ENCODE measurements at regions not wholly inside any gene's neighbourhood (a gene's known extent, or its start where the extent isn't known, plus 50 kb on each side); places are given as distances from the start of the nearest gene placed in this dataset.

GRCh38 chr6:40805336-40805735 lies 218.2 kb upstream of the LRFN2 start:
- Mint-ChIP-seq H3K9me3 (no peaks in the 10 kb centered on the region), H3K4me1 (no peaks in the 10 kb centered on the region), H3K36me3 (ENCODE audit: low read depth) (no peaks in the 10 kb centered on the region), H3K4me3 (no peak overlapping the region), H3K27ac (no peak overlapping the region), H3K27me3 (no peaks in the 10 kb centered on the region)
- ChIA-PET CTCF (no interaction called here), POLR2A (no interaction called here)
- DNase-seq: no peak

GRCh38 chr6:40804905-40805304 lies 217.7 kb upstream of the LRFN2 start:
- CTCF ChIA-PET: no interaction called here

GRCh38 chr6:40803897-40804702 lies 216.9 kb upstream of the LRFN2 start:
- Mint-ChIP-seq H3K4me1 (no peaks in the 10 kb centered on the region), H3K27ac (no peak overlapping the region), H3K9me3 (no peaks in the 10 kb centered on the region), H3K27me3 (no peaks in the 10 kb centered on the region), H3K36me3 (ENCODE audit: low read depth) (no peaks in the 10 kb centered on the region), H3K4me3 (no peak overlapping the region)
- POLR2A ChIA-PET: no interaction called here
- no peak for DNase-seq
- CTCF ChIA-PET: no interaction called here

More at GRCh38 chr6:40804905-40805304, 217.7 kb upstream of the LRFN2 start:
- Mint-ChIP-seq H3K36me3 (ENCODE audit: low read depth) (no peaks in the 10 kb centered on the region), H3K4me3 (no peak overlapping the region), H3K4me1 (no peaks in the 10 kb centered on the region), H3K27me3 (no peaks in the 10 kb centered on the region), H3K9me3 (no peaks in the 10 kb centered on the region), H3K27ac (no peak overlapping the region)
- POLR2A ChIA-PET: no interaction called here
- DNase-seq: no peak

GRCh38 chr6:40802481-40802880 lies 215.3 kb upstream of the LRFN2 start:
- CTCF ChIA-PET: interaction anchor here (1.1 kb wide), 1 partner anchor 11 kb away, joined by 3 read pairs; no protein-coding TSS in a partner anchor
- no peak overlapping the region for H3K4me3 Mint-ChIP-seq
- DNase-seq: no peak

GRCh38 chr6:40799296-40800140 lies 212.4 kb upstream of the LRFN2 start:
- ChIA-PET POLR2A (no interaction called here), CTCF (no interaction called here)
- no peaks in the 10 kb centered on the region for H3K27me3 Mint-ChIP-seq
- H3K4me1 Mint-ChIP-seq: no peaks in the 10 kb centered on the region
- no peak for DNase-seq
- H3K27ac Mint-ChIP-seq: no peak overlapping the region
- H3K4me3 Mint-ChIP-seq: no peak overlapping the region
- H3K36me3 Mint-ChIP-seq (ENCODE audit: low read depth): no peaks in the 10 kb centered on the region
- H3K9me3 Mint-ChIP-seq: no peaks in the 10 kb centered on the region

More at GRCh38 chr6:40802481-40802880, 215.3 kb upstream of the LRFN2 start:
- H3K36me3 Mint-ChIP-seq (ENCODE audit: low read depth): no peaks in the 10 kb centered on the region
- POLR2A ChIA-PET: no interaction called here
- H3K27me3 Mint-ChIP-seq: no peaks in the 10 kb centered on the region
- H3K27ac Mint-ChIP-seq: no peak overlapping the region
- no peaks in the 10 kb centered on the region for H3K9me3 Mint-ChIP-seq
- no peaks in the 10 kb centered on the region for H3K4me1 Mint-ChIP-seq

GRCh38 chr6:40798069-40798770 lies 211.1 kb upstream of the LRFN2 start:
- Mint-ChIP-seq H3K4me3 (no peak overlapping the region), H3K9me3 (no peaks in the 10 kb centered on the region), H3K27ac (no peak overlapping the region), H3K4me1 (no peaks in the 10 kb centered on the region), H3K36me3 (ENCODE audit: low read depth) (no peaks in the 10 kb centered on the region), H3K27me3 (no peaks in the 10 kb centered on the region)
- POLR2A ChIA-PET: no interaction called here
- CTCF ChIA-PET: interaction anchor here (0.9 to 1.0 kb wide), 2 partner anchors 11 to 18 kb away, joined by 3 read pairs; no protein-coding TSS in a partner anchor
- no peak for DNase-seq

GRCh38 chr6:40796260-40797221 lies 209.4 kb upstream of the LRFN2 start:
- Mint-ChIP-seq H3K9me3 (peaks cover under 1% of the 10 kb centered on the region), H3K27me3 (no peaks in the 10 kb centered on the region), H3K4me1 (peaks cover 4% of the 10 kb centered on the region), H3K27ac (no peak overlapping the region), H3K4me3 (no peak overlapping the region), H3K36me3 (ENCODE audit: low read depth) (no peaks in the 10 kb centered on the region)
- POLR2A ChIA-PET: no interaction called here
- CTCF ChIA-PET: interaction anchor here (0.9 kb wide), 1 partner anchor 17 kb away, joined by 3 read pairs; no protein-coding TSS in a partner anchor
- no peak for DNase-seq

- CTCF ChIA-PET: no interaction called here
- peaks cover 2% of the 10 kb centered on the region for H3K9me3 Mint-ChIP-seq
- H3K36me3 Mint-ChIP-seq (ENCODE audit: low read depth): no peaks in the 10 kb centered on the region
- peaks cover 19% of the 10 kb centered on the region for H3K4me1 Mint-ChIP-seq
- H3K27me3 Mint-ChIP-seq: no peaks in the 10 kb centered on the region
- no peak overlapping the region for H3K4me3 Mint-ChIP-seq
- POLR2A ChIA-PET: no interaction called here
- DNase-seq: no peak
- H3K27ac Mint-ChIP-seq: no peak overlapping the region
Observed at GRCh38 chr6:40794586-40794985, 207.4 kb upstream of the LRFN2 start.

- no peaks in the 10 kb centered on the region for H3K27me3 Mint-ChIP-seq
- ChIA-PET POLR2A (no interaction called here), CTCF (interaction anchor here (1.4 kb wide), 1 partner anchor 10 kb away, joined by 3 read pairs; no protein-coding TSS in a partner anchor)
- DNase-seq: no peak
- H3K9me3 Mint-ChIP-seq: peaks cover 8% of the 10 kb centered on the region
- H3K36me3 Mint-ChIP-seq (ENCODE audit: low read depth): peaks cover 3% of the 10 kb centered on the region
- H3K4me1 Mint-ChIP-seq: peaks cover 33% of the 10 kb centered on the region
- H3K27ac Mint-ChIP-seq: no peak overlapping the region
- no peak overlapping the region for H3K4me3 Mint-ChIP-seq
Observed at GRCh38 chr6:40792183-40792582, 205.0 kb upstream of the LRFN2 start.

GRCh38 chr6:40791004-40791403 lies 203.8 kb upstream of the LRFN2 start:
- peaks cover 8% of the 10 kb centered on the region for H3K9me3 Mint-ChIP-seq
- CTCF ChIA-PET: interaction anchor here (0.9 to 1.4 kb wide), 2 partner anchors 9 to 11 kb away, joined by 3 read pairs; no protein-coding TSS in a partner anchor

GRCh38 chr6:40788661-40789655 lies 201.8 kb upstream of the LRFN2 start:
- peak overlapping the region; percentile 5 for H3K4me3 Mint-ChIP-seq
- ChIA-PET POLR2A (no interaction called here), CTCF (no interaction called here)
- H3K27me3 Mint-ChIP-seq: peaks cover 2% of the 10 kb centered on the region
- peak overlapping the region; percentile 94 for H3K27ac Mint-ChIP-seq
- H3K36me3 Mint-ChIP-seq (ENCODE audit: low read depth): peaks cover 3% of the 10 kb centered on the region
- peak; percentile 66 for DNase-seq
- H3K4me1 Mint-ChIP-seq: peaks cover 33% of the 10 kb centered on the region
- peaks cover 8% of the 10 kb centered on the region for H3K9me3 Mint-ChIP-seq

More at GRCh38 chr6:40791004-40791403, 203.8 kb upstream of the LRFN2 start:
- Mint-ChIP-seq H3K36me3 (ENCODE audit: low read depth) (peaks cover 3% of the 10 kb centered on the region), H3K4me3 (no peak overlapping the region), H3K27me3 (no peaks in the 10 kb centered on the region), H3K4me1 (peaks cover 33% of the 10 kb centered on the region), H3K27ac (no peak overlapping the region)
- POLR2A ChIA-PET: no interaction called here
- no peak for DNase-seq
